NCI-H1930 (cell line): ENCODE measurements at regions not wholly inside any gene's neighbourhood (a gene's known extent, or its start where the extent isn't known, plus 50 kb on each side); places are given as distances from the start of the nearest gene placed in this dataset.
A peak's percentile ranks its signal among the peaks of the same experiment; 100 is the strongest.

ENCODE experiments used
- DNase-seq, 2 experiments: peaks; one replicate each; lab custom pipeline; 2025; lab: John Stamatoyannopoulos, UW

- no peak for DNase-seq
Observed at GRCh38 chr10:105982735-105983134, 1181.8 kb downstream of the SORCS1 start.

GRCh38 chr10:105981679-105982078, 1182.8 kb downstream of the SORCS1 start:
- DNase-seq = no peak

- DNase-seq = no peak
Observed at GRCh38 chr10:105974803-105975456, 1189.6 kb downstream of the SORCS1 start.

- DNase-seq = no peak
Observed at GRCh38 chr10:105973902-105974301, 1190.6 kb downstream of the SORCS1 start.

GRCh38 chr10:105973360-105973759, 1191.1 kb downstream of the SORCS1 start:
- no peak for DNase-seq

- no peak for DNase-seq
Observed at GRCh38 chr10:105971460-105971859, 1193.0 kb downstream of the SORCS1 start.

GRCh38 chr10:105969884-105970377, 1194.6 kb downstream of the SORCS1 start:
- DNase-seq = no peak

GRCh38 chr10:105968666-105969065, 1195.8 kb downstream of the SORCS1 start:
- no peak for DNase-seq

GRCh38 chr10:105967256-105967655, 1197.2 kb downstream of the SORCS1 start:
- DNase-seq = no peak

GRCh38 chr10:105965141-105965540, 1199.4 kb downstream of the SORCS1 start:
- DNase-seq = no peak

- no peak for DNase-seq
Observed at GRCh38 chr10:105964009-105964408, 1200.5 kb downstream of the SORCS1 start.

- DNase-seq = no peak
Observed at GRCh38 chr10:105963334-105963884, 1201.1 kb downstream of the SORCS1 start.

- DNase-seq = no peak
Observed at GRCh38 chr10:105956550-105956949, 1208.0 kb downstream of the SORCS1 start.

- no peak for DNase-seq
Observed at GRCh38 chr10:105953861-105954260, 1210.6 kb downstream of the SORCS1 start.

- DNase-seq = no peak
Observed at GRCh38 chr10:105953056-105953455, 1211.5 kb downstream of the SORCS1 start.

GRCh38 chr10:105952153-105952552, 1212.4 kb downstream of the SORCS1 start:
- no peak for DNase-seq

GRCh38 chr10:105950410-105950809, 1214.1 kb downstream of the SORCS1 start:
- DNase-seq = peak; percentile 5 to 15

GRCh38 chr10:105949721-105950120, 1214.8 kb downstream of the SORCS1 start:
- DNase-seq = no peak

GRCh38 chr10:105925045-105925785, 1239.3 kb downstream of the SORCS1 start:
- no peak for DNase-seq

- DNase-seq = no peak
Observed at GRCh38 chr10:105921348-105921747, 1243.2 kb downstream of the SORCS1 start.

- no peak for DNase-seq
Observed at GRCh38 chr10:105914432-105914831, 1250.1 kb downstream of the SORCS1 start.

GRCh38 chr10:105908701-105909100, 1255.8 kb downstream of the SORCS1 start:
- no peak for DNase-seq

- no peak for DNase-seq
Observed at GRCh38 chr10:105885495-105885894, 1244.4 kb downstream of the SORCS3 start.
